K562 (cell line): ENCODE measurements at regions not wholly inside any gene's neighbourhood (a gene's known extent, or its start where the extent isn't known, plus 50 kb on each side); places are given as distances from the start of the nearest gene placed in this dataset.

Experiments used
- ARHGAP35 ChIP-seq: fragments of 450-650 bp; IDR thresholded peaks from 2 replicates; pipeline ENCODE4 v1.6.1; 2018; ENCODE audit not compliant: partially characterized antibody
- HDAC2 ChIP-seq: fragments of 450-650 bp; IDR thresholded peaks from 2 replicates; pipeline ENCODE4 v1.6.1; 2016; ENCODE audit warnings: mild to moderate bottlenecking
- HOMEZ ChIP-seq: fragments of 250-450 bp; sonication (Bioruptor Pico); IDR thresholded peaks from 2 replicates; pipeline ENCODE4 v1.4.0; 2020; ENCODE audit warnings: mild to moderate bottlenecking, moderate library complexity
- KDM5B ChIP-seq: fragments of 200-600 bp; sonication (generic); IDR thresholded peaks from 2 replicates; pipeline ENCODE4 v1.6.1; 2012; ENCODE audit warnings: low read depth, mild to moderate bottlenecking, moderate library complexity, low read length, control low read depth, inconsistent platforms; ENCODE audit not compliant: insufficient replicate concordance
- KLF16 ChIP-seq: IDR thresholded peaks from 2 replicates; pipeline ENCODE4 v1.6.1; 2016; ENCODE audit warnings: antibody characterized with exemption
- POLR2H ChIP-seq: IDR thresholded peaks from 2 replicates; pipeline ENCODE4 v1.6.1; 2016; ENCODE audit warnings: missing genetic modification characterization, low read depth, mild to moderate bottlenecking, control low read depth, missing compliant biosample characterization, moderate library complexity
- POLR3A ChIP-seq: IDR thresholded peaks from 2 replicates; pipeline ENCODE4 v1.6.1; 2011; ENCODE audit warnings: borderline replicate concordance, mild to moderate bottlenecking, moderate library complexity; ENCODE audit not compliant: insufficient read length, insufficient read depth; ENCODE audit errors: extremely low read depth
- RAD21 ChIP-seq, 2 experiments: fragments of 250-450 bp in 1 of 2; fragments of 450-650 bp in 1 of 2; sonication (Bioruptor Pico) in 1 of 2; formaldehyde crosslinking in 1 of 2; IDR thresholded peaks in 1 of 2; conservative IDR thresholded peaks in 1 of 2; 2 replicates each; pipeline versions ENCODE4 v1.4.0 to v1.8.0; 2020 to 2022; ENCODE audit warnings: mild to moderate bottlenecking in 2 of 2, moderate library complexity in 1 of 2
- SETDB1 ChIP-seq: IDR thresholded peaks from one replicate; pipeline ENCODE4 v1.6.1; 2012; ENCODE audit warnings: low read length, control low read depth, inconsistent platforms
- SMC3 ChIP-seq: conservative IDR thresholded peaks from 2 replicates; pipeline ENCODE4 v1.6.1; 2011; ENCODE audit warnings: low read depth, low read length, improper control_type of control experiment; ENCODE audit not compliant: insufficient read depth
- SREBF1 ChIP-seq: fragments of 150-350 bp; IDR thresholded peaks from 2 replicates; pipeline ENCODE4 v1.6.1; 2014; ENCODE audit warnings: antibody characterized with exemption, low read depth, low read length, borderline replicate concordance
- ZBTB7A ChIP-seq: IDR thresholded peaks from 2 replicates; pipeline ENCODE4 v1.6.1; 2011; ENCODE audit warnings: low read depth, mild to moderate bottlenecking, low read length, moderate library complexity, borderline replicate concordance; ENCODE audit not compliant: control insufficient read depth

GRCh38 chr12:130031571-130032189, 127.9 kb upstream of the TMEM132D start (continued):
- TF ChIP-seq SETDB1 (no peak), ZBTB7A (peak; percentile 75; the same call in 1 of the 2 replicates), HDAC2 (no peak), ARHGAP35 (no peak), POLR2H (tag) (no peak), KDM5B (no peak), KLF16 (peak; percentile 72), POLR3A (no peak), SREBF1 (no peak), SMC3 (peak; percentile 51), RAD21 (CRISPR knock-in tag; conservative IDR thresholded peaks at IDR 0.05 in 1 of 2, IDR thresholded peaks at IDR 0.05 in 1 of 2) (peak in 1 of 2 experiments; percentile 49; a peak in 2 of 4 replicates), HOMEZ (CRISPR knock-in tag) (no peak)
